NCI-H2107 treated with DMSO at 0.1 percent for 48 hours (cell line): ENCODE measurements at regions not wholly inside any gene's neighbourhood (a gene's known extent, or its start where the extent isn't known, plus 50 kb on each side); places are given as distances from the start of the nearest gene placed in this dataset.
"Not testable (repeated sequence)": the region's sequence is repeated elsewhere in the genome, so short reads cannot be mapped to it uniquely, and the experiment has no call there.

ENCODE experiments used
- DNase-seq: peaks from one replicate; lab custom pipeline; 2025; ENCODE audit not compliant: unreplicated experiment; lab: John Stamatoyannopoulos, UW

DNA sequence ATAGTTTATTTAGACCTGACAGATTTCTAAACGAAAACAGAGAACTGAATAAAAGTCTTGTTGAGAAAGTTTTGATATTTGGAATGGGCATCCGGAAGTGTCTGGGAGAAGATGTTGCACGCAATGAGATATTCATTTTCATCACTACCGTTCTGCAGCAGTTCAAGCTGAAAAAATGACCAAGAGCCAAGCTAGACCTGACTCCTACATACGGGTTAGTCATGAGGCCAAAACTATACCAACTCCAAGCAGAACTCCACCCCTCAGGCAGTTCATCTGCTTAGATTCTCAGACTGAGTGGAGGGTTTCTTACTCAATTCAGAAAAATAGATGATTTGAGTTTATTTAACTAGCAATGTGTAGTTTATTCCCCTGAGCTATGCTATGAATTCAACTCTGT, 95.4 kb upstream of the ANXA1 start:
- no peak for DNase-seq

DNA sequence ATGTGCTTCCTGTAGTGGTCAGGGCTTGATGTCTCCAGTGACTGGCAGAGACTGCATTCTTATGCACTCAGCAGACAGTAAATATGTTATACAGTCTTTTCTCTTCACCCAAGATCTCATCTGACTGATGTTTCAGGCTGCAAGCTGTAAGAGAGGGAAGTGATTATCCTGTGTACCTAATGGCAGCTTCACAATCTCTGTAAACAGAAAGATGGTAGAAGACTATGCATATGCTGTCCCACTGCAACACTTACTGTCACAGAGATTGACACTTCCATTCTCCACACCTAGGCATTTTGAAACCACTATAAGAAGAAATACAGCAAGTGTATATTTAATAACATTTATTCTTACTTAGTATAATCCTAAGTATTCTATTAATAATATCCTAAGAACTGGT, 97.6 kb upstream of the ANXA1 start:
- no peak for DNase-seq

DNA sequence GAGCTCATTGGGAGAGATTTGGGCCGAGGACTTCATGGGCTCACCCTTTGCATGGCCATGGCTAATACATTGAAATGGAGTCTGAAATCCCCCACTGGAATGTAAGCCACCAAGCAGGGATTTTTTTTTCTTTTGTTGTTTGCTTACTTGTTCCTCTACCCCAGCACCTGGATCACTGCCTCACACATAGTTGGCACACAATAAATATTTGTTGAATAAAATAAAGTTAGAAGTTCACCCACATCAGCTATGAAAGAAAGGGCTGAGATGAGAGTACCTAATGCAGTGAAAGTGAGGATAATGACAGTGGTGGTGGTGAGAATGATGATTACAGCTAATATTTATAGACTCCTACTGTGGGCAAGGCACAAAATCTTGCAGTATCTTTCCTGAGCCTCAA, 98.1 kb upstream of the ANXA1 start:
- no peak for DNase-seq

DNA sequence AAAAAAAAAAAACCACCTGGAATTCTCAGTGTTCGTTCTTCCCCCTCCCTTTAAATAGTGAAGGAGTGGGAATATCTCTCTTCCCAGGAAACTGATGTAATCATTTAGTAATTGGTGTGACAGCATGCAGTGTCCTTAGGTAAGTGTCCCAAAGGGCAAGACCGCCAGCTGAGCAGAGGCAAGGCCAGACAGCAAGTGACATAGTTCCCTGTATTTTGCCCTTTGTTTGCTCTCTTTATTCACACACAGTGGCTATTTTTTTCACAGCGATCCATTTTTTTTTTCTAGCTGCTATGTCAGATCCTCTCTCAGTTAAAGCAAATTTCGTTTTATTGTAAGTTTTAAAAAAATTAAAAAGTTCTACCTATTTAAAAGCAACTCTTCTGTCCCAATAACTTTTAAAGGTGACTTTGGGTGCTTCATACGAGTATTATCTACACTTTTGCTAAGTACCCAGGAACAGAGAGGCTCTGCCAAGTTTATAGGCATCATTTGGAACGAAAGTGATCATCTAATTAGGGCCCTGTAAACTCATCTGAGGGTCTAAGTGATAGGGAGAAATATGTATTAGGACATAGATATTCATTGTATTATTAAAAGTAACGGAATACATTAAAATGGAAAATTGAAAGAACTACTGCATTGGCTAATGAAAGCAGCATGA, 98.2 kb upstream of the ALDH1A1 start:
- no peak for DNase-seq

DNA sequence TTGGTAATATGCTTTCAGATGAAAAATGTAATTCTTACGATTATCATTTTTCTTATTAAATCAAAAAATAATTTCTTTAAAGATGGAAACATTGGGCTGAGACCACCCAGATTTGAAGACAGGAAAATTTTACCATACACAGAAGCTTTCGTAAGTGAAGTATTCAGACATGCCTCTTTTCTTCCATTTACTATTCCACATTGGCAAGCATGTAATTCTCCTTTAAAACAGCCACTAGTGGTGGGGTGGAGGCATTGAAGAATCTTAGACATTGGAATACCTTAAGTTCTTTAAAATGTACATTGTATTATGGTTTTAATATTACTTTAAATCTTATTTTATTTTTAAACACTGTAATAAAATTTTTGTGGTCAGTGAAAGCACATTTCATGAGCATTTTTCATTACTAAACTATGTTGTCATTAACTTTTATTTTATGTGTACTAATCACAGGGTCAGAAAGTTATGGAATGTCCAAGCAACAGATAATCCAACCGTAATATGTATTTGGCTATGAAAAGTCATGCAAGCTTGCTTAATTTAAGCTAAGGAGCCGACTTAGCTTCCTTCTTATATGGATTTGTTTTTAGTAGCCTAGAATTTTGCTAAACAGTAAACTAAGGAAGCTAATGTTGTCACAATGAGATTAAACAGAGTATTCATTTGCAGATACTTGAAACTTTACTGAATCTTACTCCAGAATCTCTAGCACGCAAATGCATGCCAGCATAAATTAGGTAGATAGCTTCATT, 97.4 kb upstream of the ALDH1A1 start:
- no peak for DNase-seq

DNA sequence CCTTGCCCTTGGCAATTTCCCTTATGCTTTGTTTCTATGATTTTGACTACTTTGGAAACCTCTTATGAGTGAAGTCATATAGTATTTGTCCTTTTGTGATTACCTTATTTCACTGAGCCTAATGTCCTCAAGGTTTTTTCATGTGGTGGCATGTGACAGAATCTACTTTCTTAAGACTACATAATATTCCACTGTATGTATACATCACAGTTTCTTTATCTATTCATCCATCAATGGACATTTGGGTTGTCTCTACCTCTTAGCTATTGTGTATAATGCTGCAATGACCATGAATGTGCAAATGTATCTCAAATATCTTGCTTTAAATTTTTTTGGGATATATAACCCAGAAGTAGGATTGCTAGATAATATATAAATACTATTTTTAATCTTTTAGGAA, 96.4 kb upstream of the ALDH1A1 start:
- DNase-seq, result no peak

DNA sequence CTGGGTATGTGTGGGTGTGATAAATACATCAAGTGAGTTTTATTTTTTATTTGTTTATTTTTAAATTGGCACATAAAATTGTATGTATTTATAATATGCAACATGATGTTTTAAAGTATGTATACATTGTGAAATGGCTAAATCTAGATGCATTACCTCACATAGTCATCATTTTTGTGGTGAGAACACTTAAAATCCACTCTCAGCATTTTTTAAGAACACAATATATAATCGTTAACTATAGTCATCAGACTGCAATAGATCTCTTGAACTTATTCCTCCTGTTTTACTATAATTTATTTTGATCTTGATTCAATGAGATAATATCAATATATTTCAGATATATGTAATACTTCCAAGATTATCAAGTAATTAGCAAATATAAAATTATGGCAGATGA, 93.9 kb upstream of the ALDH1A1 start:
- DNase-seq, result no peak

DNA sequence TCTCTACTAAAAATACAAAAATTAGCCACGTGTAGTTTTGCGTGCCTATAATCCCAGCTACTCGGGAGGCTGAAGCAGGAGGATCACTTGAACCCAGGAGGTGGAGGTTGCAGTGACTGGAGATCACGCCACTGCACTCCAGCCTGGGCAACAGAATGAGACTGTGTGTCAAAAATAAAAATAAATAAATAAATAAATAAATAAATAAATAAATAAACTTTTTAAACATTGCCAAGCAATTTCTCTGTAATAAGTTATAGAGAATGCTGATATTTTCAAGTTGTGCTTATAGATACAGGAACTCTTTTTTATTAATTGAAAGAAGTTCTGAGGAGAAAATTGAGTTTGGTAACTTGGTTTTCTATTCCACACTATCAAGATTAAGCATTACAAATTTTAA, 91.9 kb upstream of the ALDH1A1 start:
- DNase-seq, result not testable (repeated sequence)

DNA sequence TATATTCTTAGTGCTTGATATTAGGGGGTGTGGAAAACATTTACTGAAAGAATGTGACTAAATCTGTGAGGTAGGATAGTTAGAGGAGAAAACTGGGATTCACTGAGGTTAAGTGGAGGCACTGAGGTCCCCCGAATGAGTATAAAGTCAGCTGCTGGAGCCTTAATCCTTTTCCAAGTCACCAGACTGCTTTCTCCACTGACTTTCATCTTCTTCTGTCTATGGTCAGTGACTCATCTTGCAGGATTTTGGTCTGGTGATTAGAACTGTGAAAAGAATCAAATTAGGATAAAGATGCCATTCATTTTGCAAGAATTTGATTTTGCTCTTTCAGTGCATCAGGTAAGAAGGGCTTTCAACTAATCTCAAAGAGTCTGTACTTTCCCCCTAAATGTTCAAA, 89.3 kb upstream of the ALDH1A1 start:
- no peak for DNase-seq

DNA sequence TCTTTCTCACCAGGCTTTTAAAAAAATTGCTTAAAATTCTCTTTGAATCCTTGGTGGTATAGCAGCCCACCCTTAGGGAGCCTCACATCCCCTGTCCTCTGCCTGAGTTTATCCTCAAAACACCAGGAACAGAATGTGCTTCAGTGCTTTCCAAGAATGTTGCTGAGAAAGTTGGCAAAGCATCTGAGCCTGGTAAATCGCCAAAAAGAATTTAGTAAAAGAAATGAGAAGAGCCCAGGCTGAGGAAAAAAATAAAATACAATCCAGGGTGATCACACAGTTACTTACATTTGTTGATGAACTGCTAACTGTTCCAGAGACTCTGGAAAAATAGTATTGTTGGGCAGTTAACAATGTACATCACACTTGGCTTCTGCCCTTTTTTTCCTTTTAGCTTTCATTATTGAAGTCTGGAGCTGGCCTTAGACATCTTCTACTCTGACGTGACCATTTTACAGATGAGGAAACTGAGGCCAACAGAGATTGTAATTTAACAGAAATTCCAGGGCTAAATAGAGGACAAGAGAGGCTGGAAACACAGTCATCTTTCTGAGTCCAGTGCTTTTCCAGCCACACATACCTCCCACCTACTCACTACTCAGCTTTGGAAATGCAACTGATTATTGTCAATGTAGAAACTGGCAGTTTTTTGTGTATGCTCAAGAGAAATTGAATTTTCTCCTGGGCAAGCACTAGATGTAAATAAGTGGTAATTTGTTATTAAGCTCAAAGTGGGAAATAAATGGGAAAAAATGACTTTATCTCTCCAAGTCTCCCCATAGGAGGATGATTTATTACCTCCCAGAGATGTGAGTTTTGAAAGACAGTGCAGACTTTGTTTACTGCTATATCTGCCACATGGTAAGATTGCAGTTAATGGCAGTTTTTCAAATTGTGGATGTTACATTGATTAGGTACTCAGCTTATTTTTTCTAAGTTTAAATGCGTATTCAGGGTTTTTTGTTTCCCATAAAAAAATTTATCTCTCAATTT, 86.7 kb upstream of the ALDH1A1 start:
- no peak for DNase-seq

DNA sequence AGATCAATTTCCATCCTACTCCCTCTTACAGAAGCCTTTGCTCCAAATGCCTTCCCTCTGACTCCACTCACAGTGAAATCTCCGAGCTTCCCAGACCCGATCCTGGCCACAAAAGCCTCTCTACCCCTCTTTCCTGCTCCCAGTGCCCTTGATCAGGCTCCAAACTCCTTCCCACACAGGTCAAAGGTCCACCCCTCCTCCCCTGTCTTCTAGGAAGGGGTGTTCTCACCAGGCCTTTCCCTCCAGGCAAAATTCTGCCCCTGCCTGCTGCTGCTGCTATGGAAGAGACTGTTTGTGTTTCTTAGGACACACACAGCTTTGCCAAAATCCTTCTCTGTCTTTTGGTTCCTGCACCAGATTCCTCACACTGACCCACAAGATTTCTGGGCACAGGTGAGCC, 85.8 kb upstream of the ALDH1A1 start:
- DNase-seq, result no peak

DNA sequence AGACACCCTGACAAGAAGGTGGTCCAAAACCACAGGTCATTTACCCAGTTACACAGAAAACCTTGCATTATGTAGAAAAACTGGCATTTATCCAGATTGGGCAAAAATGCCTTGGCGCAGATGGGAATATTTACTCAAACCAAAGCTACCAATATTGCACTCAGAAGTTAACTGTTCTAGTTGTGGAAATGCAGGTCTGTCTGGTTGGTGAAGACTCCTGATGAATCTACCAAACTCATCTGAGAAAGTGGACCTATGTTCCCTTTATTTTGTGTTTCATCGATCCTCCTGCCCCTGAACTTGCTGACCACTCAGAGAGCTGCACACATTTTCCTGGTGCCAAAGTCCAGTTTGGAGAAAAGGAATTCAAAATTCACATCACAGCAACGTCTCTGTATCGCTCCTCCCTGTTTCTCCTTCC, 85.2 kb upstream of the ALDH1A1 start:
- DNase-seq, result no peak

DNA sequence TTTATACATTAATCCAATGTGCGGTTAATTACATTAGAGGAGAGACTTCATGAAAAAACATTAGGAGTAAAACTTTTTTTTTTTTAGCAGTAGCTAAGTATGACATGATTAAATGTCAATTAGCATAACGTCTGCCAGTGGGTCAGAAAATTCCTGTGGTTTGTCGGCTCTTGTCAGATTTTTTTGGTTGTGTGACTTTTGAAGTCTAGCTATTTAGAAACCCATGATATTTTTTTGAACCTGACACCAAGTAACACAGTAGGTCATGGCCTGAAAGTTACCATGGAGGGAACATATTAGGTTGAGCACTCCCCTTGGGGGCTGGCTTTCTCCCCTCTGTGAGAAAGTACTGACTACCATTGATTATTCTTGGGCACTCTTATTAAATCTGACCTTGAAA, 84.8 kb upstream of the ALDH1A1 start:
- no peak for DNase-seq

DNA sequence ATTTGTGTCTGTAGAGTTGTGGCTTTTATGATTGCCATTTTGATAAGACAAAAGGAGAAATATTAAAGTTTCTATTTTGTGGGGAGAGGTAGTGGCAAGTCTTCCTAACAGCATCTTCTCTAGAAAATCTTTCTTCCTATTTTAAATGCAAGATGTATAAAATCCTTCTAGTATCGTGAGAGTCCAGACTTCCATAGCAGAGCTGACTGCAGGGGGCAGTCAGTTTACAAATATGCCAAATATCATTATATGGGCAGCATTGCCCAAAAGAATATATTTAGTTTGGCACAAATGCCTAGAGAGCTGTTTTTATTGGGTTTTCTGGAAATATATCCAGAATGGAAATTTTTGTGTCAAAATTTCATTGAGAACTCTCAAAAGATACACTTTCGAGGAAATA, 82.1 kb upstream of the ALDH1A1 start:
- DNase-seq, result no peak

DNA sequence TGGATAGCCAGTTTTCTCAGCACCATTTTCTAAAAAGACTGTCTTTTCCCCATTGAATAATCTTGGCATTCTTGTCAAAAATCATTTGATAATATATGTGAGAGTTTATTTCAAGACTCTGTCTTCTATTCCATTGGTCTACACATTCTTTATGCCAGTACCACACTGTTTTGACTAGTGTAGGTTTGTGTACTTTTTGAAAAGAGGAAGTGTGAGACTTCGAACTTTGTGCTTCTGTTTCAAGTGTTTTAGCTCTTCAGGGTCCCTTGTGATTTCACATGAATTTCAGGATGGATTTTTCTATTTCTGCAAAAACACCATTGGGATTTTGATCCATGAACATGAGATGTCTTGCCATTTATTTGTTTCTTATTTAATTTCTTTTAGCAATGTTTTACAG, 78.5 kb upstream of the ALDH1A1 start:
- no peak for DNase-seq

DNA sequence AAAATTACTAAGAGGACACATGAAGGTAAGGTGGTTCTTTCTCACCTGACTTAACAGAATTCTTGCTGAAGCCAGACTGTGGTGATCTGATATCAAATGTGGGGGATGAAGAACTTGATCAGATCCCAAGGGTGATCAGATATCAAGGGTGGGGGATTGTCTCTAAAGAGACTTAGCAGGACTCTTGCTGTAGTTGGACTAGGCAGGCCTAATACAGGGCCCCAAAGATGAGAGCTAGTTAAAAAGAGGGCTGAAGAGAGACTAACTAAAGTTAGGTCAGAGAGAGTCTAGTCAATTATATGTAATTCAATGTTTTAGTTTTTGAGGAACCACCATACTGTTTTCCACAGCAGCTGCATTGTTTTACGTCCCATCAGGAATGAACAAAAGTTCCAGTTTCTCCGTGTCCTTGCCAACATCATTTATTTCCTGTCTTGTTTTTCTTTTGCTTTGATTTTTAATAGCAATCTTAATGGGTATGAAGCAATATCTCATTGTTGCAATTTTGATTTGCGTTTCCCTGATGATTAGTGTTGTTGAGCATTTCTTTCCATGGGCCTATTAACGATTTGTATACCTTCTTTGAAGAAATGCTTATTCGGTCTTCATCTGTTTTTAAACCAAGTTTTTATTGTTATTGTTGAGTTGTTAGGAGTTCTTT, 77.6 kb upstream of the ALDH1A1 start:
- no peak for DNase-seq

DNA sequence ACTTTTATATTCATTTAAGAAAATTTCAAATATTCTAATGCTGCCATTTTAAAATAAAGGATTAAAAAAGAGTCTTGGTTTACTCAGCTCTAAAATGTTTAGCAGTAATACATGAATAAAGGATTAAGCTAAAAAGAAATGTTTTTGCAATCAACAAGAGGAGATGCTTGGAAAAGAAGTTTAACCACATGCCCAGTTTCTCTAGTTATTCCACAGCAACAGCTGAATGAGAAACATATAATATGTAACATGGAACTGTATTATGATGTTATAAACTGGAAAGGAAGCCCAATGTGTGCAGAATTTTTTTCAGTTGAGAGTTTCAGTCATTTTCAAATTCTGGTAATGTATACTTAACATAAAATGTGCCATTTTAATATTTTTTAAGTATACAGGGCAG, 76.5 kb upstream of the ALDH1A1 start:
- DNase-seq, result no peak

DNA sequence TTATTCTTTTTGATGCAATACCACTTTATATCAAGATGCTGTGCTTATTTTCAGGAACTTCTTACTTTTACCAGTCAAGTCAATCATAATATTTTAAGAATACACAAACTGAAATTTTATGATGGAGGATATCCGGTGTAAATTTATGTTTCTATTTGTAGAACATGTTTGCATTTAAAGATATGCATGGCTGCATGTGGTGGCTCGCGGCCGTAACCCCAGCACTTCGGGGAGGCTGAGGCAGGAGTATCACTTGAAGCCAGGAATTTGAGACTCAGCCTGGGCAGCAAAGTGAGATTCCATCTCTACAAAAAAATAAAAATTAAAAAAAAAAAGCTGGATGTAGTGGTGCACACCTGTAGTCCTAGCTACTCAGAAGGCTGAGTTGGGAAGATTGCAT, 73.5 kb upstream of the ALDH1A1 start:
- DNase-seq, result no peak

DNA sequence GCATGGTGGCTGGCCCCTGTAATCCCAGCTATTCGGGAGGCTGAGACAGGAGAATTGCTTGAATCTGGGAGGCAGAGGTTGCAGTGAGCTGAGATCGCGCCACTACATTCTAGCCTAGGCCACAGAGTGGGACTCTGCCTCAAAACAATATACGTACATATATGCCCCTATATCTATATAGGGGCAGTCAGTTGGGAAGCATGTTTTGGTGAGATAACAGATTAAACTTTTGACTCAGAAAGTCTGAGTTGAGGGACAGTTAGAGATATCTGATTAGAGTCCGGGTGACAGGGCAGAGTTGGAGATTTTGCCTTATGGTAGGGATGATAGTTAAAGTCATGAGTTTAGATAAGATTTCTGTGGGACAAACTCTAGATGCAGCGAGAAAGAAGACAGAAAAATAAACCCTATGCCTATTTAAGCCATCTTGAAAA, 71.8 kb upstream of the ALDH1A1 start:
- DNase-seq, result no peak

DNA sequence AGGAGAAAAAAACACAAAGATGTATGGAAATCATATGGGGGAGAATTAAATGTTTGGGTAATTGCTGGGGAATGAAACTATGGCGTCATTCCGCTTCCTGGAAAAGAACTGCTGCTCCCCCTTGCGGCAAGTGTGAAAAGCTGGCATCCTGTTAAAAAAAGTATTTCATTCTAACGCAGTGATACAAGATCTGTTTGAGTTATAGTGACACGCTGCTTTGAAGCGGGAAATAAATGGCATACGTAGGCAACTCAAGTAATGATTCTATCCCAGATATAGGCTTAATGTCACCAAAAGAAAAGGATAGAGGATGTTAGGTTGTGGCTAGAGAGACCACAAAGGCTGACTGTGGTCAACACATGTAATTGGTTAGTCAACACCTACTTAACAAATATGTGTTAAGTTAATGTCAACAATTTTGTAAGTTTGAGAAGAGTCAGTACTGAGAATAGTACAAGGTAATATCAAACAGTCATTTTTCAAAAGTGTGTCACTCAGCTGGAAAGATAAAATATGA, 70.2 kb upstream of the ALDH1A1 start:
- peak; percentile 48 for DNase-seq

DNA sequence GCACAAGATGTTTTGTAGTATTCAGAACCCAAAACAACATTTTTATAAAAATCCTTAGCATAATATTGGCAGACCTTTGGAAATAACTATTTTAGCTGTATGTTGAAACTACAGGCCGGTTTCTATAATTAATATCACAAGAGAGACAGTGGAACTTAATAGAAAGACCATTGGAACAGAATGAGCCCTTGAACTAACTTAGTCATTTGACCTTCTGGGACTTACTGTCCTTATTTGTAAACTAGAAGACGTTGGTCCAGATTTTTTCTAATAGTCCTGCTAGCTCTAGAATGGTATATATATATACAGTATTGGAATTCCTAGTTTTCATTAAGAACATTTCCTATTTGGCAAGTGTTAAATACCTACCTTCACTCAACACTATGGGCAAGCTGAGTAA, 69.5 kb upstream of the ALDH1A1 start:
- DNase-seq, result no peak
